Lung (tissue), 11 donors: ENCODE measurements at regions not wholly inside any gene's neighbourhood (a gene's known extent, or its start where the extent isn't known, plus 50 kb on each side); places are given as distances from the start of the nearest gene placed in this dataset.

Source experiments
- ATAC-seq: fragments of 200-7000 bp; cut with Tn5 transposase; one replicate; pipeline ENCODE4 v1.9.1; 2020; ENCODE audit warnings: moderate number of reproducible peaks; ENCODE audit not compliant: insufficient read depth, low FRiP score
- DNase-seq, 3 donors: peaks; one replicate each; pipeline ENCODE4 v3.0.0-alpha.2; 2013 to 2017
- H3K27ac ChIP-seq, 2 donors: one replicate each; pipeline ENCODE4 v1.5.1; 2013; ENCODE audit warnings: mild to moderate bottlenecking in 2 of 2, moderate library complexity in 2 of 2, control low read depth in 1 of 2, inconsistent platforms in 1 of 2, low read depth in 1 of 2, low read length in 1 of 2
- H3K27me3 ChIP-seq, 3 donors: one replicate each; pipeline ENCODE4 v1.5.1; 2013; ENCODE audit warnings: low read length in 2 of 3; ENCODE audit not compliant: control insufficient read depth in 3 of 3, insufficient read depth in 3 of 3
- H3K36me3 ChIP-seq, 4 donors: one replicate each; pipeline ENCODE4 v1.5.1; 2013; ENCODE audit warnings: low read length in 4 of 4, mild to moderate bottlenecking in 1 of 4, moderate library complexity in 1 of 4; ENCODE audit not compliant: control insufficient read depth in 4 of 4, insufficient read depth in 4 of 4
- H3K4me1 ChIP-seq, 5 donors: one replicate each; pipeline ENCODE4 v1.5.1; 2013; ENCODE audit warnings: low read length in 5 of 5, mild to moderate bottlenecking in 2 of 5, moderate library complexity in 1 of 5; ENCODE audit not compliant: control insufficient read depth in 5 of 5, insufficient read depth in 5 of 5
- H3K4me3 ChIP-seq: one replicate; pipeline ENCODE4 v1.5.1; 2013; ENCODE audit warnings: mild to moderate bottlenecking, control low read depth, moderate library complexity
- H3K9ac ChIP-seq, 2 donors: one replicate each; pipeline ENCODE4 v1.5.1; 2013; ENCODE audit warnings: low read length in 2 of 2, control low read depth in 1 of 2; ENCODE audit not compliant: insufficient read depth in 1 of 2
- H3K9me3 ChIP-seq, 4 donors: one replicate each; pipeline ENCODE4 v1.5.1; 2013; ENCODE audit warnings: low read length in 3 of 4, mild to moderate bottlenecking in 1 of 4, moderate library complexity in 1 of 4; ENCODE audit not compliant: control insufficient read depth in 4 of 4, insufficient read depth in 3 of 4
- WGBS, 2 donors: extraction: QIAGEN DNeasy Blood & Tissue Kit; methylation state at CpG; one replicate each; pipeline ENCODE4 v1.1.7; 2013; 5-methylcytosine and 5-hydroxymethylcytosine counted together
- TF ChIP-seq, protein P1 (sequence below): IDR thresholded peaks from 2 replicates; pipeline ENCODE4 v1.5.1; 2012; ENCODE audit warnings: mild to moderate bottlenecking; ENCODE audit errors: control extremely low read depth, extremely low read depth
- donor health status: control.
- donor health status: control.
- donor health status: Bipolar disorder and iron deficiency.
- donor health status: healthy.
- donor health status: DM: yes; HTN: yes; CAD: no.

DNA sequence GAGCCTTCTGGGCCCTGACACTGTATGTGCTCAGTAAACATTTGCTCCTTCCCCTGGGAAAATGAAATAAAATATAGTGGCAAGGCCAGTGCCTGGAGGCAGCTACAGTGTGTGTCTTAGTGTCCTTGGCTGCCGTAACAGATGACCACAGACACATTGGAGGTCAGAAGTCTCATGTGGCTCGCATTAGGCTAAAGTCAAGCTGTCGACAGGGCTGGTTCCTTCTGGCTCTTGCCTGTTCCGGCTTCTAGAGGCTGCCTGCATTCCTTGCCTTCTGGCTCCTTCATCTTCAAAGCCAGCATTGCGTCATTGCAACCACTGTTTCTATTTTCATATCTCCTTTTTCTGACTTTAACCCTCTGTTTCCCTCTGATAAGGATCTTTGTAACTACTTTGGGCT lies 83.6 kb upstream of the STX18 start:
- WGBS, 2 donors = 51 to 55% methylated on average over 5 of the region's 5 CpGs
- DNase-seq (peak in 2 of 3 donors; percentile 6 to 37), ATAC-seq (no peak)
- peaks cover 0 to 8% (median 0%) of the 10 kb centered on the region in 4 donors for H3K9me3 ChIP-seq
- no peak overlapping the region for H3K9ac ChIP-seq
- H3K4me1 ChIP-seq = no peaks in the 10 kb centered on the region
- H3K4me3 ChIP-seq = no peak overlapping the region
- H3K27me3 ChIP-seq = no peaks in the 10 kb centered on the region
- no peak overlapping the region for H3K27ac ChIP-seq
- TF ChIP-seq, protein P1, sequence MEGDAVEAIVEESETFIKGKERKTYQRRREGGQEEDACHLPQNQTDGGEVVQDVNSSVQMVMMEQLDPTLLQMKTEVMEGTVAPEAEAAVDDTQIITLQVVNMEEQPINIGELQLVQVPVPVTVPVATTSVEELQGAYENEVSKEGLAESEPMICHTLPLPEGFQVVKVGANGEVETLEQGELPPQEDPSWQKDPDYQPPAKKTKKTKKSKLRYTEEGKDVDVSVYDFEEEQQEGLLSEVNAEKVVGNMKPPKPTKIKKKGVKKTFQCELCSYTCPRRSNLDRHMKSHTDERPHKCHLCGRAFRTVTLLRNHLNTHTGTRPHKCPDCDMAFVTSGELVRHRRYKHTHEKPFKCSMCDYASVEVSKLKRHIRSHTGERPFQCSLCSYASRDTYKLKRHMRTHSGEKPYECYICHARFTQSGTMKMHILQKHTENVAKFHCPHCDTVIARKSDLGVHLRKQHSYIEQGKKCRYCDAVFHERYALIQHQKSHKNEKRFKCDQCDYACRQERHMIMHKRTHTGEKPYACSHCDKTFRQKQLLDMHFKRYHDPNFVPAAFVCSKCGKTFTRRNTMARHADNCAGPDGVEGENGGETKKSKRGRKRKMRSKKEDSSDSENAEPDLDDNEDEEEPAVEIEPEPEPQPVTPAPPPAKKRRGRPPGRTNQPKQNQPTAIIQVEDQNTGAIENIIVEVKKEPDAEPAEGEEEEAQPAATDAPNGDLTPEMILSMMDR = no peak
- H3K36me3 ChIP-seq = no peaks in the 10 kb centered on the region

DNA sequence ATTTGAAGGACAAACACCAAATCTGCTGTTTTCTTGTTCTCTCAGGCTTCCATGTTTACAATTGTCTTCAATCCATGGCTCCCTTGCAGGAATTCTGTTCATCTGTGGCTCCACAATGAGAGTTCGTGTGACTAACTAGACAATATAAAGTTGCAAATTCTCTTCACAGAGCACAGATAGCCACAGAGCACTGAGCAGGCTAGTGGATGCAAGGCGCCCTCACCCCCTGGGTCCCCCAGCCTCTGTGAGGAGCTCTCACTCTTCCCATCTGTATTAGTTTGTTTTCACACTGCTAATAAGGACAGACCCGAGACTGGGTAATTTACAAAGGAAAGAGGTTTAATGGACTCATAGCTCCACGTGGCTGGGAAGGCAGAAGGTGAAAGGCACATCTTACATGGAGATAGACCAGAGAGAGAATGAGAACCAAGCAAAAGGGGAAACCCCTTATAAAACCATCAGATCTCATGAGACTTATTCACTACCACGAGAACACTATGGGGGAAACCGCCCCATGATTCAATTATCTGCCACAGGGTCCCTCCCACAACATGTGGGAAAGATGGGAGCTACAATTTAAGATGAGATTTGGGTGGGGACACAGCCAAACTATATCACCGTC lies 82.5 kb upstream of the STX18 start:
- peaks cover 0 to 8% (median 0%) of the 10 kb centered on the region in 4 donors for H3K9me3 ChIP-seq
- no peak for DNase-seq
- no peak for ATAC-seq
- H3K36me3 ChIP-seq = no peaks in the 10 kb centered on the region
- no peak overlapping the region for H3K4me3 ChIP-seq
- no peaks in the 10 kb centered on the region for H3K27me3 ChIP-seq
- TF ChIP-seq, protein P1 = no peak
- H3K4me1 ChIP-seq = no peaks in the 10 kb centered on the region
- no peak overlapping the region for H3K27ac ChIP-seq
- WGBS, 2 donors = 85 to 89% methylated on average over 7 of the region's 7 CpGs
- no peak overlapping the region for H3K9ac ChIP-seq

DNA sequence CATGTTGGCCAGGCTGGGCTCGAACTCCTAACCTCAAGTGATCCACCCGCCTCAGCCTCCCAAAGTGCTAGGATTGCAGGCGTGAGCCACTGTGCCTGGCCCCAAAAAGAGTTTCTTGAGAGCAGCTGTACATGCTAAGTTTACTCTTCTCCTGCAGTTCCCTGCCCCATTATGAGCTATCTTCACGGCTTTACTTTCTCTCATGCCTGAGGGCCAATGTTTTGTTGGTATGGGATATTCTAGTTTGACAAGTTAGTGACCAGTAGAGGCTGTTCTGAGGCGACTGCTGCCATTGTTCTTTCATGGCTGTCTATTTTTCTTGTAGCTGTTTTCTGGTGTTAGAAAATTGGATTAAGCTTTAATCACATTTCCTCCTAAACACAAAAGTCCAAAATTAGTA lies 78.0 kb upstream of the STX18 start:
- TF ChIP-seq, protein P1 = no peak
- DNase-seq (no peak), ATAC-seq (no peak)
- Histone ChIP-seq H3K4me3 (no peak overlapping the region), H3K4me1 (no peaks in the 10 kb centered on the region), H3K36me3 (no peaks in the 10 kb centered on the region), H3K27ac (no peak overlapping the region), H3K9ac (no peak overlapping the region), H3K9me3 (peaks cover 0 to 7% (median 0%) of the 10 kb centered on the region in 4 donors), H3K27me3 (no peaks in the 10 kb centered on the region)
- WGBS, 2 donors = 92 to 93% methylated on average over 5 of the region's 5 CpGs

DNA sequence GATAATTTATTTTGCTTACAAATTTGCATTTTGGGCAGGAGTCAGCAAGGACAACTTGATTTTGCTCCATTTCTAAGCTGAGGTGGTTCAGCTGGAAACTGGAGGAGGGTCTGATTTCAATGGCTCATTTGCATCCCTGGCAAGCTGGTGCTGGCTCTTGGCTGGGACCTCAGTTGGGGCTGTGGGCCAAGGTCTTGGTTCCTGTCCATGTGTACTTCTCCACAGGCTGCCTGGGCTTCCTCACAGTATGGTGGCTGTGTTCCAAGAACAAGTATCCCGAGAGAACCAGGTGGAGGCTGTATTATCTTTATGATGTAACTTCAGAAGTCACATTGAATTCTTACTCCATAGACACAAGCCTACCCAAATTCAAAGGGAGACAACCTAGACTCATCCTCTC lies 77.0 kb upstream of the STX18 start:
- no peaks in the 10 kb centered on the region for H3K36me3 ChIP-seq
- no peak overlapping the region for H3K27ac ChIP-seq
- TF ChIP-seq, protein P1 = no peak
- DNase-seq = peak in 1 of 3 donors; percentile 14
- H3K9ac ChIP-seq = no peak overlapping the region
- H3K4me1 ChIP-seq = peaks cover 0 to under 1% (median 0%) of the 10 kb centered on the region in 5 donors
- H3K4me3 ChIP-seq = no peak overlapping the region
- WGBS, 2 donors = 76 to 79% methylated on average over 1 of the region's 1 CpG
- ATAC-seq = no peak
- peaks cover 0 to 7% (median 0%) of the 10 kb centered on the region in 4 donors for H3K9me3 ChIP-seq
- no peaks in the 10 kb centered on the region for H3K27me3 ChIP-seq
